ENCODE measurements at regions not wholly inside any gene's neighbourhood (a gene's known extent, or its start where the extent isn't known, plus 50 kb on each side); places are given as distances from the start of the nearest gene placed in this dataset.

- DNase-seq (no peak), ATAC-seq (ENCODE audit: insufficient read depth, low FRiP score) (no peak)
- Histone ChIP-seq H3K27me3 (ENCODE audit: control insufficient read depth in 3 of 3, insufficient read depth in 3 of 3, low read length in 2 of 3) (peaks cover 0 to 8% (median 0%) of the 10 kb centered on the region in 3 donors), H3K9me3 (ENCODE audit: control insufficient read depth in 4 of 4, insufficient read depth in 3 of 4, low read length in 3 of 4) (peaks cover 0 to 1% (median 0%) of the 10 kb centered on the region in 4 donors), H3K36me3 (ENCODE audit: control insufficient read depth in 4 of 4, insufficient read depth in 4 of 4, low read length in 4 of 4) (no peaks in the 10 kb centered on the region), H3K4me3 (no peak overlapping the region), H3K9ac (ENCODE audit: insufficient read depth in 1 of 2, low read length in 2 of 2) (no peak overlapping the region), H3K27ac (ENCODE audit: low read depth in 1 of 2, low read length in 1 of 2) (no peak overlapping the region), H3K4me1 (ENCODE audit: control insufficient read depth in 5 of 5, insufficient read depth in 5 of 5, low read length in 5 of 5) (peaks cover 0 to 3% (median 0%) of the 10 kb centered on the region in 5 donors)
- 89 to 91% methylated on average over 12 of the region's 12 CpGs for WGBS, 2 donors
- TF ChIP-seq CTCF (IDR thresholded peaks at IDR 0.05; ENCODE audit: control extremely low read depth, extremely low read depth), result no peak
These were observed 116.3 kb downstream of the ERMARD start for GRCh38 chr6:169867751-169868191.

- H3K4me3 ChIP-seq, result no peak overlapping the region
- peaks cover 0 to 8% (median 0%) of the 10 kb centered on the region in 3 donors for H3K27me3 ChIP-seq (ENCODE audit: control insufficient read depth in 3 of 3, insufficient read depth in 3 of 3, low read length in 2 of 3)
- H3K4me1 ChIP-seq (ENCODE audit: control insufficient read depth in 5 of 5, insufficient read depth in 5 of 5, low read length in 5 of 5), result peaks cover 0 to 9% (median 3%) of the 10 kb centered on the region in 5 donors
- TF ChIP-seq CTCF (IDR thresholded peaks at IDR 0.05; ENCODE audit: control extremely low read depth, extremely low read depth), result no peak
- no peak overlapping the region for H3K9ac ChIP-seq (ENCODE audit: insufficient read depth in 1 of 2, low read length in 2 of 2)
- H3K36me3 ChIP-seq (ENCODE audit: control insufficient read depth in 4 of 4, insufficient read depth in 4 of 4, low read length in 4 of 4), result no peaks in the 10 kb centered on the region
- DNase-seq (no peak), ATAC-seq (ENCODE audit: insufficient read depth, low FRiP score) (no peak)
- H3K27ac ChIP-seq (ENCODE audit: low read depth in 1 of 2, low read length in 1 of 2), result no peak overlapping the region
- WGBS, 2 donors, result 81 to 85% methylated on average over 18 of the region's 18 CpGs
- peaks cover 0 to 1% (median 0%) of the 10 kb centered on the region in 4 donors for H3K9me3 ChIP-seq (ENCODE audit: control insufficient read depth in 4 of 4, insufficient read depth in 3 of 4, low read length in 3 of 4)
These were observed 115.5 kb downstream of the ERMARD start for GRCh38 chr6:169866668-169867521.

GRCh38 chr6:169866140-169866534 lies 114.7 kb downstream of the ERMARD start:
- Histone ChIP-seq H3K27me3 (ENCODE audit: control insufficient read depth in 3 of 3, insufficient read depth in 3 of 3, low read length in 2 of 3) (peaks cover 0 to 10% (median 0%) of the 10 kb centered on the region in 3 donors), H3K36me3 (ENCODE audit: control insufficient read depth in 4 of 4, insufficient read depth in 4 of 4, low read length in 4 of 4) (no peaks in the 10 kb centered on the region), H3K27ac (ENCODE audit: low read depth in 1 of 2, low read length in 1 of 2) (no peak overlapping the region), H3K4me3 (no peak overlapping the region), H3K4me1 (ENCODE audit: control insufficient read depth in 5 of 5, insufficient read depth in 5 of 5, low read length in 5 of 5) (peaks cover 0 to 16% (median 5%) of the 10 kb centered on the region in 5 donors), H3K9me3 (ENCODE audit: control insufficient read depth in 4 of 4, insufficient read depth in 3 of 4, low read length in 3 of 4) (peaks cover 0 to 1% (median 0%) of the 10 kb centered on the region in 4 donors), H3K9ac (ENCODE audit: insufficient read depth in 1 of 2, low read length in 2 of 2) (no peak overlapping the region)
- ATAC-seq (ENCODE audit: insufficient read depth, low FRiP score), result no peak
- TF ChIP-seq CTCF (IDR thresholded peaks at IDR 0.05; ENCODE audit: control extremely low read depth, extremely low read depth), result no peak
- WGBS, 2 donors, result 85 to 86% methylated on average over 10 of the region's 10 CpGs
- DNase-seq, result no peak

All from lung (tissue), 11 donors.